ENCODE measurements at regions not wholly inside any gene's neighbourhood (a gene's known extent, or its start where the extent isn't known, plus 50 kb on each side); places are given as distances from the start of the nearest gene placed in this dataset.

GRCh38 chr6:44024574-44025219 is 102.6 kb downstream of the MRPL14 start:
- Histone ChIP-seq H4K20me1 (ENCODE audit: insufficient read depth) (no peaks in the 10 kb centered on the region), H3K36me3 (ENCODE audit: control insufficient read depth in 1 of 2, insufficient read depth in 2 of 2, low read length in 2 of 2) (no peaks in the 10 kb centered on the region), H3K9ac (ENCODE audit: low read length) (no peak overlapping the region), H3K9me3 (ENCODE audit: control insufficient read depth in 1 of 2, insufficient read depth in 1 of 2, low read depth in 1 of 2, low read length in 2 of 2) (no peaks in the 10 kb centered on the region), H3K27me3 (ENCODE audit: insufficient read depth, low read length) (no peaks in the 10 kb centered on the region), H3K4me1 (ENCODE audit: control insufficient read depth in 1 of 2, insufficient read depth in 2 of 2, low read length in 2 of 2) (peaks cover 3 to 12% of the 10 kb centered on the region in 2 experiments; a peak in 2 of 4 replicates), H3K79me2 (ENCODE audit: insufficient read depth, low read length) (no peaks in the 10 kb centered on the region), H3K4me2 (ENCODE audit: low read length) (no peak overlapping the region), H2AFZ (ENCODE audit: low read depth, low read length, poor library complexity, severe bottlenecking) (no peak overlapping the region), H3K4me3 (replicated peaks in 1 of 2; ENCODE audit: low read depth in 1 of 2, low read length in 2 of 2) (no peak overlapping the region), H3K27ac (ENCODE audit: low read depth, low read length) (no peak overlapping the region), H3K9me2 (ENCODE audit: insufficient read depth) (no peaks in the 10 kb centered on the region)
- ChIA-PET POLR2A (no interaction called here), RAD21 (ENCODE audit: low non-redundant PET in 1 of 2, low total read pairs in 2 of 2, uncharacterized antibody in 2 of 2, unreplicated experiment in 2 of 2) (no interaction called here), CTCF (no interaction called here)
- no peak for ATAC-seq
- TF ChIP-seq ZBTB33 (IDR thresholded peaks at IDR 0.05; ENCODE audit: extremely low read depth, insufficient replicate concordance, low read length), result no peak
- TF ChIP-seq CTCF (IDR thresholded peaks at IDR 0.05 in 2 of 3, conservative IDR thresholded peaks at IDR 0.05 in 1 of 3; ENCODE audit: borderline replicate concordance in 1 of 3, insufficient read depth in 1 of 3, low read depth in 2 of 3, low read length in 2 of 3), result no peak
- no peak for TF ChIP-seq CEBPB (IDR thresholded peaks at IDR 0.05; ENCODE audit: low read depth)
- TF ChIP-seq SIN3A (IDR thresholded peaks at IDR 0.05; ENCODE audit: low read depth), result no peak
- TF ChIP-seq YY1 (IDR thresholded peaks at IDR 0.05; ENCODE audit: extremely low read depth, insufficient replicate concordance, low read depth, low read length), result no peak
- no peak for TF ChIP-seq TCF7L2 (IDR thresholded peaks at IDR 0.05; ENCODE audit: borderline replicate concordance, extremely low read depth, insufficient read depth, insufficient read length)
- TF ChIP-seq ZNF274 (IDR thresholded peaks at IDR 0.05; ENCODE audit: low read depth, low read length), result no peak
- TF ChIP-seq RAD21 (IDR thresholded peaks at IDR 0.05; ENCODE audit: low read depth), result no peak
- TF ChIP-seq EZH2phosphoT487 (IDR thresholded peaks at IDR 0.05; ENCODE audit: borderline replicate concordance), result no peak
- no peak for TF ChIP-seq REST (IDR thresholded peaks at IDR 0.05; ENCODE audit: low read depth)
- BruUV-seq (replicated peaks), result no TSS peak
- intact Hi-C loops (cut with micrococcal nuclease), result no loop called here
- no peak for DNase-seq (ENCODE audit: low read depth, low spot score)

All from HCT116 (cell line).